GM12864 (cell line): ENCODE measurements at regions not wholly inside any gene's neighbourhood (a gene's known extent, or its start where the extent isn't known, plus 50 kb on each side); places are given as distances from the start of the nearest gene placed in this dataset.
"Not testable (repeated sequence)": the region's sequence is repeated elsewhere in the genome, so short reads cannot be mapped to it uniquely, and the experiment has no call there.

Source experiments
- DNase-seq: peaks from one replicate; pipeline ENCODE4 v3.0.0-alpha.2; 2011; ENCODE audit warnings: low read depth
- H3K4me3 ChIP-seq: 2 replicates; pipeline ENCODE4 v1.5.1; 2011; ENCODE audit warnings: mild to moderate bottlenecking, low read depth, low read length, control low read depth
- CTCF ChIP-seq: IDR thresholded peaks from 2 replicates; pipeline ENCODE4 v1.5.1; 2011; ENCODE audit warnings: low read depth, mild to moderate bottlenecking, moderate library complexity, low read length, control low read depth, inconsistent platforms; ENCODE audit errors: missing control alignments

DNA sequence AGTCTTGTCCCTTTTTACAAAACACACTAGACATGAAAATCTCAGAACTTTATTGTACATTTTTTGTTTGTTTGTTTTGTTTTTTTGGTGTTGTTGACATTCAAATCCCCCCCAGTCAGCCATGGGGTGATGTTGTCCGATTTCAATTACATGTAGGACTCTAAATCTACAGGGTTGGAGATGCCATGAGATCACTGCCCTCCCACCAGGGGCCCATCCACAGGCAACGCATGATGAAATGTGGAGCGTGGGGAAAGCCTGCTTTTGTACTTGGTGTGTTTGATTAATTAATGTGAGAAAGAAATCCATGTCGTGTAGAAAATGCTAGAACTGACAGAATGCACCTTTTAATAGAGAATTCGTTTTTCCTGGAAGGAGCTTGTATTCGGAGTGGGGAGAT lies 93.2 kb downstream of the ZNF22 start:
- no peak for DNase-seq
- TF ChIP-seq CTCF, result no peak
- H3K4me3 ChIP-seq, result no peak overlapping the region

- H3K4me3 ChIP-seq, result no peak overlapping the region
- no peak for DNase-seq
- TF ChIP-seq CTCF, result no peak
These were observed 94.6 kb downstream of the ZNF22 start for GRCh38 chr10:45095286-45095685.

DNA sequence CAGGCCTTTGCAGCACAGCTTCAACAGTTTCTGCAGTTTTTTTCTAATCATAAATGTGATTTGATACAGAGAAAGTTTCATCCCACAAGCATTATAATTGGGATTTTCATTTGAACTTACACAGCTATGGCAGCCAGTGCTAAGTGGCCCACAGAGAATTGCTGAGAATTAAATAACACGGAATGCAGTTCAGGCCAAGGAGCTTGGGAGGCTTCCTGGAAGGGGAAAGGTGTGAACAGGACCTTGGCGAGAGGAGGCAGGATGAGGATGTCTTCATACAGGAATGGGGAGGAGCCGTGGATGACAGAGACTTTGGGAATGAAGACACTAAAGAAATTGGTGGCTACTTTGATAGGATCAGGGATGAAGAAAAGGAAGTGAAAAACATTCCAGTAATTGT lies 95.3 kb downstream of the ZNF22 start:
- no peak overlapping the region for H3K4me3 ChIP-seq
- no peak for DNase-seq
- no peak for TF ChIP-seq CTCF

DNA sequence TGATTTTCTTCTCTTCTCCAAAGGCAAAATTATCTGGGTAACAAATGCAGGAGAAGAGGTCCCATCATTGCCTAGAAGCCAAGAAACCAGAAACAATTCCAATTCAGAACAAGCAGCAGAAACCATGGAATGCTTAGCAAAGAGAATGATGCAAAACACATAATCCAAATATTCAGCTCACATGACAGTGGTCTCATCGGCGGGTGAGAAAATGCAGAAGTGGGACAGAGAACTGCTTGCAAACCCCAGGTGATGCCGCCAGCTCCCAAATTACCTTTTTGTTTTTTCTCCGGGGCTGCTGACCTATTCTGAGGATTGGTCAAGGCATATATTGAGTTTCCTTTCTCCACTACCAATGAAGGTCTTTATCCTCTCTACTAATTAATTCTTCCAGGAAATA lies 99.7 kb downstream of the ZNF22 start:
- H3K4me3 ChIP-seq, result no peak overlapping the region

GRCh38 chr10:45104674-45105073 lies 104.0 kb downstream of the ZNF22 start:
- TF ChIP-seq CTCF, result no peak
- no peak for DNase-seq
- no peak overlapping the region for H3K4me3 ChIP-seq

More for the DNA sequence above, 99.7 kb downstream of the ZNF22 start:
- TF ChIP-seq CTCF, result no peak
- DNase-seq, result no peak

DNA sequence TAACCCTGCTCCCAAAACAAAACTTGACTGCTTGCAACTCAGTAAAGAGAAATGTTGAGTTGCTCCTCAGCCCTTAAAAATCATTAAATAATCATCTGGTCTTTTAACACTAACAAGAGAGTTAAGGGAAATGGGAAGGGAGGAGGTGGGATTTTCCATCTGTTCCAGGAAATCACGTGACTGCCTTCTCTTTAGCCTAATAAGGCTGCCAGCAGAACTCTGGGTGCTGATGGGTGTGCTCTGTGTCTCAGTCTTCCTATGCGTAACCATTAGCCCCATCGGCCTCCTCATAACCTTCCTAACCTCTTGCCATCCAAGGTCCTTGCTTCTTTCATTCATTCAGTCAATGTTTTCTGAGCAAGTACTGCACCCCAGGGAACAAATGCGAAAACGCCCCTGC lies 104.6 kb downstream of the ZNF22 start:
- DNase-seq, H3K4me3 ChIP-seq: not testable (repeated sequence)

GRCh38 chr10:45106236-45106856 lies 105.6 kb downstream of the ZNF22 start:
- TF ChIP-seq CTCF, result no peak
- DNase-seq, result no peak
- H3K4me3 ChIP-seq, result no peak overlapping the region
